ENCODE measurements at regions not wholly inside any gene's neighbourhood (a gene's known extent, or its start where the extent isn't known, plus 50 kb on each side); places are given as distances from the start of the nearest gene placed in this dataset.
"Not testable (repeated sequence)": the region's sequence is repeated elsewhere in the genome, so short reads cannot be mapped to it uniquely, and the experiment has no call there.

DNA sequence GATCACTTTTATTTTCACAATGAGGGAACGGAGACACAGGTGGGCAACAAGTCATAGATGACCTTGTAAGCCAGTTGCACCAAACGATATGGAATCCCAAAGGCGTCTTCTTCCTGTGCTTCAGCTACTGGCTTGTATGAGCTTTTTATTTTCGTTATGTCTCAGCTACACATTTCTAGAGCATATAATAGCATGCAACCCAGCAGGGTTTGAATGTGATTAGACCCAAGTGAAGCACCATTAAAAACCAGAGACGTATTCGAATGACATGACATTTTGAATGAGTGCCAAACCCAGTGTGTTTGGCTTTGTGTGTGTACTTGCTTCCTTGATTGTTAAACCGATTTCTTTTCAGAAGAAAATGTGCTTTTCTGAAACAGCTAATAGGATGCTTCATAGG lies 963.2 kb upstream of the CELF2 start:
- no peak for DNase-seq (ENCODE audit: low spot score, unreplicated experiment)
- H3K4me1 Mint-ChIP-seq (ENCODE audit: low read depth), result no peaks in the 10 kb centered on the region
- TF ChIP-seq CTCF (IDR thresholded peaks at IDR 0.05; ENCODE audit: unreplicated experiment), result no peak
- no peak overlapping the region for H3K27ac Mint-ChIP-seq
- H3K36me3 Mint-ChIP-seq (ENCODE audit: insufficient read depth), result no peaks in the 10 kb centered on the region
- no peaks in the 10 kb centered on the region for H3K9me3 Mint-ChIP-seq (ENCODE audit: low read depth)
- H3K4me3 Mint-ChIP-seq (ENCODE audit: low read depth), result no peak overlapping the region
- H3K27me3 Mint-ChIP-seq, result no peaks in the 10 kb centered on the region

DNA sequence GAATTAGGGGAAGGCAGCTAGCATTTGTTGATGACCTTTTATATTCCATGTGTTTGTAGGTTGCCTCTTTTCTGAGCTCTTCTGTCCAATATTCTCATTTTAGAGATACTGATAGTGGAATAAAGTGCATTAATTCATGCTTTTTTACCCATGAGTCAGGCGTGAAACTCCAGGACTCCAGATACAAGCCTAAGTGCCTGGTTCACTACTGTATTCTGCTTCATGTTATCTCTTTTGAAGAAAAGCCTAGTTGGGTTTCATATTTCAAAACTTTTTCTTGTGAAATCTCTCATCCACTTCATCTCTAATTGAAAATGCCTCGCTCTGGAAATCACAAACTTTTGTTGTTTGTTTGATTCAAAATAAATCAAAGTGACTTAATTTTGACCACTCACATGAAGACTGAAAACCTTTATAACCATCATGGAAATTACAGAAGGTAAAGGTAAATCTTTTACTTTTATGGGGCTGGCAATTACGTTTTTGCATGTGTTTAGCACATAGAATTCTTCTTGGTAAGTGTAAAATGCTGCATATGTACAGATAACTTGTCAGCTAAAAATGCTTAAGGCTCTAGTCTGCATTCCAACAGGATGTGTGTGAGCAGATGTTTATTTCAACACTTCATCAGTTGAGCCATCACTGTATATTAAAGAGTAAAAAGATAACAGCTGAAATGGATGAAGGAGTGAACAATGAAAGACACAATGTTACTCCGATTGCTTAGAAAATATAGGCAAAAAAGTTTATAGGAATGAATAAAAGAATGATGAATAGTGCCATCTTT lies 961.8 kb upstream of the CELF2 start:
- Mint-ChIP-seq H3K4me1 (ENCODE audit: low read depth) (no peaks in the 10 kb centered on the region), H3K9me3 (ENCODE audit: low read depth) (no peaks in the 10 kb centered on the region), H3K27ac (no peak overlapping the region), H3K4me3 (ENCODE audit: low read depth) (no peak overlapping the region), H3K36me3 (ENCODE audit: insufficient read depth) (no peaks in the 10 kb centered on the region), H3K27me3 (no peaks in the 10 kb centered on the region)
- no peak for DNase-seq (ENCODE audit: low spot score, unreplicated experiment)
- no peak for TF ChIP-seq CTCF (IDR thresholded peaks at IDR 0.05; ENCODE audit: unreplicated experiment)

DNA sequence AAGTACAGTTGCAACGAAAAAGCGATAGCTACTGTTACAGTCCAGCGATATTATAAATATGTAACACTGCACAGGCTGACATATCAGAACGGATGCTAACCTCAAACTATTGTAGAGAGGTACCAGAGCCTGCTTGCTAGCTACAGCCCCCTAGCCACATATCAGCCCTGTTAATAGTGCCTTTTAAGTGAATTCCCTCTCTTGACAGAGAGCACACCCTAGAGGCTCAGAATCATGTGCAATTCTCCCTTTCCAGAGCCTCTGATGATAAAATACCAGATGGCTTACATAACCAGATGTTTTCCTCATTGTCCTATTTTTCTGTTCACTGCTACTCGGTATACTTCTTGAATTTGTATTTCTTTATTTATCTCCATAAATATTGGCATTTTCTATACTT lies 960.7 kb upstream of the CELF2 start:
- Mint-ChIP-seq H3K27me3 (no peaks in the 10 kb centered on the region), H3K36me3 (ENCODE audit: insufficient read depth) (no peaks in the 10 kb centered on the region), H3K4me1 (ENCODE audit: low read depth) (no peaks in the 10 kb centered on the region), H3K4me3 (ENCODE audit: low read depth) (no peak overlapping the region), H3K9me3 (ENCODE audit: low read depth) (no peaks in the 10 kb centered on the region), H3K27ac (no peak overlapping the region)
- no peak for TF ChIP-seq CTCF (IDR thresholded peaks at IDR 0.05; ENCODE audit: unreplicated experiment)
- DNase-seq (ENCODE audit: low spot score, unreplicated experiment), result no peak

DNA sequence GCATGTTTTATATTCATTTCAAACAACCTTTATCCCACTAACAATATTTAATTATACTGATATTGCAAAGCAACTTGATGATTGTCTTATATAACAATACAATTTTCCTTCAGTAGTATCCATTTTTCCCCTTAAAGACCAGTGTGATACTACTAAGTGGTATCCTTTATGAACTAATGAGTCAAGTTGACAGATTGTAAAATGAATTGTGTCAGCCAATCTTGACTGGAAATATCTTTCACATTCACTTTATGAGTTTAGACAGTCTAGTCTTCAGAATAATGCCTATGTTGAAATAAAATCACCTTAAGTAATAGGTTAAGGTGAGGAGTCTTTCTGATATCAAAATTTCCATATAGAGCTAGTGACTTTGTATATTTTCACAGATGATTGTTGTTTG lies 950.0 kb upstream of the CELF2 start:
- DNase-seq (ENCODE audit: low spot score, unreplicated experiment), result no peak
- no peaks in the 10 kb centered on the region for H3K4me1 Mint-ChIP-seq (ENCODE audit: low read depth)
- H3K36me3 Mint-ChIP-seq (ENCODE audit: insufficient read depth), result no peaks in the 10 kb centered on the region
- no peaks in the 10 kb centered on the region for H3K27me3 Mint-ChIP-seq
- no peak overlapping the region for H3K4me3 Mint-ChIP-seq (ENCODE audit: low read depth)
- H3K9me3 Mint-ChIP-seq (ENCODE audit: low read depth), result peaks cover 3% of the 10 kb centered on the region
- no peak for TF ChIP-seq CTCF (IDR thresholded peaks at IDR 0.05; ENCODE audit: unreplicated experiment)
- H3K27ac Mint-ChIP-seq, result no peak overlapping the region

DNA sequence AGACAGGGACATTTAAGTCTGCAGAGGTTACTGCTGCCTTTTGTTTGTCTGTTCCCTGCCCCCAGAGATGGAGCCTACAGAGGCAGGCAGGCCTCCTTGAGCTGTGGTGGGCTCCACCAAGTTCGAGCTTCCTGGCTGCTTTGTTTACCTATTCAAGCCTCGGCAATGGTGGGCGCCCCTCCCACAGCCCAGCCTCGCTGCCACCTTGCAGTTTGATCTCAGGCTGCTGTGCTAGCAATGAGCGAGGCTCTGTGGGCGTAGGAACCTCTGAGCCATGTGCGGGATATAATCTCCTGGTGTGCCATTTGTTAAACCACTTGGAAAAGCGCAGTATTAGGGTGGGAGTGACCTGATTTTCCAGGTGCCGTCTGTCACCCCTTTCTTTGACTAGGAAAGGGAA lies 942.8 kb upstream of the CELF2 start:
- not testable (repeated sequence) for H3K4me3 Mint-ChIP-seq (ENCODE audit: low read depth); DNase-seq (ENCODE audit: low spot score, unreplicated experiment); H3K27ac Mint-ChIP-seq; H3K27me3 Mint-ChIP-seq; H3K9me3 Mint-ChIP-seq (ENCODE audit: low read depth); H3K4me1 Mint-ChIP-seq (ENCODE audit: low read depth); H3K36me3 Mint-ChIP-seq (ENCODE audit: insufficient read depth)

GRCh38 chr10:10078446-10078845 lies 939.2 kb upstream of the CELF2 start:
- Mint-ChIP-seq H3K36me3 (ENCODE audit: insufficient read depth) (no peaks in the 10 kb centered on the region), H3K9me3 (ENCODE audit: low read depth) (peaks cover 10% of the 10 kb centered on the region), H3K4me1 (ENCODE audit: low read depth) (no peaks in the 10 kb centered on the region), H3K4me3 (ENCODE audit: low read depth) (no peak overlapping the region), H3K27ac (no peak overlapping the region), H3K27me3 (no peaks in the 10 kb centered on the region)
- no peak for TF ChIP-seq CTCF (IDR thresholded peaks at IDR 0.05; ENCODE audit: unreplicated experiment)
- no peak for DNase-seq (ENCODE audit: low spot score, unreplicated experiment)

Measured in progenitor cell of endocrine pancreas (in vitro differentiated cells).